Osteoblast (primary cell): ENCODE measurements at regions not wholly inside any gene's neighbourhood (a gene's known extent, or its start where the extent isn't known, plus 50 kb on each side); places are given as distances from the start of the nearest gene placed in this dataset.

ENCODE experiments used
- DNase-seq: peaks from one replicate; pipeline ENCODE4 v3.0.0; 2011; ENCODE audit warnings: low spot score, mixed read lengths; ENCODE audit not compliant: insufficient read length; ENCODE audit errors: missing footprints
- H2AFZ ChIP-seq: 2 replicates; pipeline ENCODE4 v1.6.0; 2011; ENCODE audit warnings: mild to moderate bottlenecking, low read length
- H3K27ac ChIP-seq: 2 replicates; pipeline ENCODE4 v1.5.1; 2011; ENCODE audit warnings: mild to moderate bottlenecking, low read depth, low read length, moderate library complexity
- H3K27me3 ChIP-seq: 2 replicates; pipeline ENCODE4 v1.6.0; 2012; ENCODE audit warnings: mild to moderate bottlenecking, control low read depth, inconsistent platforms, low read length, moderate library complexity; ENCODE audit not compliant: insufficient read depth
- H3K36me3 ChIP-seq: 2 replicates; pipeline ENCODE4 v1.5.1; 2011; ENCODE audit warnings: mild to moderate bottlenecking, low read length, control low read depth, moderate library complexity; ENCODE audit not compliant: insufficient read depth
- H3K4me1 ChIP-seq: 2 replicates; pipeline ENCODE4 v1.5.1; 2011; ENCODE audit warnings: mild to moderate bottlenecking, low read length, control low read depth, moderate library complexity; ENCODE audit not compliant: insufficient read depth
- H3K4me2 ChIP-seq: 2 replicates; pipeline ENCODE4 v1.6.0; 2011; ENCODE audit warnings: mild to moderate bottlenecking, low read length; ENCODE audit not compliant: insufficient read depth
- H3K4me3 ChIP-seq: fragments of 200-600 bp; sonication (generic); 3 replicates; pipeline ENCODE4 v1.5.1; 2012; ENCODE audit warnings: mild to moderate bottlenecking, low read length, inconsistent platforms; ENCODE audit not compliant: insufficient read depth
- H3K79me2 ChIP-seq: 2 replicates; pipeline ENCODE4 v1.6.0; 2012; ENCODE audit warnings: mild to moderate bottlenecking, low read length, control low read depth, inconsistent platforms; ENCODE audit not compliant: insufficient read depth
- H3K9me3 ChIP-seq: 2 replicates; pipeline ENCODE4 v1.5.1; 2011; ENCODE audit warnings: low read depth, low read length, control low read depth
- H4K20me1 ChIP-seq: 2 replicates; pipeline ENCODE4 v1.6.0; 2012; ENCODE audit warnings: mild to moderate bottlenecking, low read length, control low read depth; ENCODE audit not compliant: insufficient read depth
- TF ChIP-seq, protein P1 (sequence below): IDR thresholded peaks from 2 replicates; pipeline ENCODE4 v1.5.1; 2011; ENCODE audit warnings: mild to moderate bottlenecking, low read depth, low read length, moderate library complexity; ENCODE audit errors: extremely low read depth

DNA sequence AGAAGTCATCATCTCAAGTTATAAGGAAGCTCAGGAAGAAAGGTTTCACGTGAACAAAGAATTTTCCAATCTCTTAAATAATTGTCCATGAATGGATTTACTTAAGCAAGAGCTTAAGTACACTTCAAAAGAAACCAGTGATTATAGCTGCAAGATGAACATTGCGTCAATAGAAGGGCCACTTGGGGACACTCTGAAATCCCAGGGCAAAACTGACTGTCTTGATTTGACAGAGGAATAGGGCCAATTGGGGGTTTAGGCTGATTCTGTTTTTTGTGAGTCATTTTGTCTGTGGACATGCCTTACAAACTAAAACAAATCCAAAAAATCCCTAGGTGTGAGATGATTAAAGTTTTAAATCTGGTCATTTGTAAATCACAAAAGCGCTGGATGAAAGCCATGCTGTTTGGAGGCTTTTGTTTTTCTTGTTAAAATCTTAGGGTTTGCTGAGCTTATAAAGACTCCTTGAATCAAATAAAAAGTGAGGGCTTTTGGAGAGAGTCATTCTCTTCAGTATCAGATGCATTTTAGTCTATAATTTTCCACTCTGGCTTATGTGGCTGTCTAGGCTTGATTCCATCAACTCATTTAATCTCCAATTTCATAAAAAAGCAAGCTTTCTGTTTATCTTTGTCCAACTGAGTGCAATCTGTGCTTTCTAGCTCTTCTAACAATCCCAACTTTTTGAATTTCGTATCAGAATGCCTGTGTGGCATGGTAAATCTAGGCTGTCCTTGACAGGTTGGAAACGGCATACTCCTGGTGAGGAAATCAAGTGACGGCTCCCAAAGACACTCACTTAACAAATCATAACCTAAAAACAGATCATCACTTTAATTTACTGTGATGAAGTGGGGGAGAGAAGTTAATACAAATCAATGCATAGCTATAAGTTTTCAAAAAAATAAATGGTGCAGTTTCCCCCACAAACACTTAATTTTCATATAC is 98.2 kb upstream of the SOX9 start:
- no peak overlapping the region for H3K4me3 ChIP-seq
- no peaks in the 10 kb centered on the region for H3K36me3 ChIP-seq
- H3K79me2 ChIP-seq: no peaks in the 10 kb centered on the region
- TF ChIP-seq, protein P1, sequence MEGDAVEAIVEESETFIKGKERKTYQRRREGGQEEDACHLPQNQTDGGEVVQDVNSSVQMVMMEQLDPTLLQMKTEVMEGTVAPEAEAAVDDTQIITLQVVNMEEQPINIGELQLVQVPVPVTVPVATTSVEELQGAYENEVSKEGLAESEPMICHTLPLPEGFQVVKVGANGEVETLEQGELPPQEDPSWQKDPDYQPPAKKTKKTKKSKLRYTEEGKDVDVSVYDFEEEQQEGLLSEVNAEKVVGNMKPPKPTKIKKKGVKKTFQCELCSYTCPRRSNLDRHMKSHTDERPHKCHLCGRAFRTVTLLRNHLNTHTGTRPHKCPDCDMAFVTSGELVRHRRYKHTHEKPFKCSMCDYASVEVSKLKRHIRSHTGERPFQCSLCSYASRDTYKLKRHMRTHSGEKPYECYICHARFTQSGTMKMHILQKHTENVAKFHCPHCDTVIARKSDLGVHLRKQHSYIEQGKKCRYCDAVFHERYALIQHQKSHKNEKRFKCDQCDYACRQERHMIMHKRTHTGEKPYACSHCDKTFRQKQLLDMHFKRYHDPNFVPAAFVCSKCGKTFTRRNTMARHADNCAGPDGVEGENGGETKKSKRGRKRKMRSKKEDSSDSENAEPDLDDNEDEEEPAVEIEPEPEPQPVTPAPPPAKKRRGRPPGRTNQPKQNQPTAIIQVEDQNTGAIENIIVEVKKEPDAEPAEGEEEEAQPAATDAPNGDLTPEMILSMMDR: no peak
- no peaks in the 10 kb centered on the region for H3K4me1 ChIP-seq
- H3K9me3 ChIP-seq: no peaks in the 10 kb centered on the region
- H3K4me2 ChIP-seq: no peak overlapping the region
- H3K27ac ChIP-seq: no peak overlapping the region
- H2AFZ ChIP-seq: no peak overlapping the region
- H3K27me3 ChIP-seq: peaks cover 15% of the 10 kb centered on the region
- H4K20me1 ChIP-seq: no peaks in the 10 kb centered on the region
- no peak for DNase-seq

DNA sequence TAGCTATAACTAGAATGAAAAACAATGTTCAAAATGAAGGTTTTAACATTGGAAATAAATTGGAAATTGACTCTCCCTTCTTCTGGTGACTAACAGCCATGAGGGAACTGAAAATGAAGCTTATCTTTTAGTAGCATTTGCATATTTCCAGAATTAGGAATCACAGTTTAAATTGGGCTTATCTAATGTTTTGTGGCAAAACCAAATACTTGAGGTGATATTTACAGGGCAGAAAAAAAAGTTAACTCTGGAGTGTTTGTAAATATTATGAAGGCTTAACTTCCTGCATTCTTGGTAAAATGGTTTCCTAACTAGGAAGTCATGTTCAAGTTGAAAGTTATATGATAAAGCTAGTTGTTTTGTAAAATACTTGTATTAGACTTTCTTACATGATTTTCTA is 96.4 kb upstream of the SOX9 start:
- Histone ChIP-seq H3K27ac (no peak overlapping the region), H3K79me2 (no peaks in the 10 kb centered on the region), H3K9me3 (no peaks in the 10 kb centered on the region), H3K27me3 (peaks cover 15% of the 10 kb centered on the region), H2AFZ (no peak overlapping the region), H3K4me3 (no peak overlapping the region), H3K4me2 (no peak overlapping the region), H3K36me3 (no peaks in the 10 kb centered on the region), H4K20me1 (no peaks in the 10 kb centered on the region), H3K4me1 (no peaks in the 10 kb centered on the region)
- TF ChIP-seq, protein P1: no peak
- no peak for DNase-seq

GRCh38 chr17:72025113-72025512 is 95.7 kb upstream of the SOX9 start:
- H3K79me2 ChIP-seq: no peaks in the 10 kb centered on the region
- peaks cover 5% of the 10 kb centered on the region for H3K4me1 ChIP-seq
- TF ChIP-seq, protein P1: no peak
- no peak overlapping the region for H3K4me3 ChIP-seq
- H3K36me3 ChIP-seq: no peaks in the 10 kb centered on the region
- H3K27ac ChIP-seq: no peak overlapping the region
- DNase-seq: no peak
- H4K20me1 ChIP-seq: no peaks in the 10 kb centered on the region
- H3K4me2 ChIP-seq: no peak overlapping the region
- peaks cover 15% of the 10 kb centered on the region for H3K27me3 ChIP-seq
- H2AFZ ChIP-seq: no peak overlapping the region
- no peaks in the 10 kb centered on the region for H3K9me3 ChIP-seq

DNA sequence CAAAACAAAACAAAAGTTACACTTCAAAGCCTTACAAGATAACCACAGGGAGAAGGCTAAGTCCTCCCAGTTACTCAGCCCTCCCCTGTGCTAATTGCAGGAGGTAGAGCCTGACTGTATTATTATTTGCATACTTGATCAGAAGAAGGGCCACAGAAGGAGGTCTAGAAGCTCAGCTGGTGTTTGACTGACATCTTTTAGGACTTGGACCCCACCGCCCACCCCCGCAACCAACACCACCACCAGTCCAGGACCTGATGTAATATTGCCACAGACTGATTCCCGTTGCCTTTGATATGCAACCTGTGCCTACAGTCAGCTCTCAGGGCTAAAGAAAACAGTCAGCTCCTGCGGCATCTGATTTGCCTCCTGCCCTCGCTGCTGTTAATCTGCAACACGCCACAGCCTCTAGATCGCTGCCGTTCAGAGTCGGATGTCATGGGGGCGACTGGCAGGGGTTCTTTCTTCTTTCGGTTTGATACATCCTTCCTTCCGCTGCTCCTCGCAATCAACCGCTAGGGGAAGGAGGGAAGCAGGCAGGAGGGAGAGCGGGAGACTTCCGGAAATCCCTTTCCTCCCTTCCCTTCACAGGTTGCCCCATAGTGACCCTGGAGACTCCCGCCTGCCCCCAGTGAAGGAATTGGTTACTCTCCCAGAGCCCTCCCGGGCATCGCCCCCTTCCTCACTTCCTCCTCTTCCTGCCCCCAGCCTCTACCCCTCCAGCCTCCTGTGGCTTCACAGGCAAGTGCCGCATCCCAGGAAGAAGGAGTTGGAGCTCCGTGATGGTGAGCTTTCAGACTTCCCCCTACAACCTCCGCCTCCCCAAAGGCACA is 90.5 kb upstream of the SOX9 start:
- TF ChIP-seq, protein P1: peak; percentile 63
- peak; percentile 74 for DNase-seq
- H3K4me1 ChIP-seq: peaks cover 6% of the 10 kb centered on the region
- H3K4me3 ChIP-seq: peak overlapping the region; percentile 84
- H3K4me2 ChIP-seq: peak overlapping the region; percentile 90
- H3K27ac ChIP-seq: peak overlapping the region; percentile 20
- H3K79me2 ChIP-seq: no peaks in the 10 kb centered on the region
- peak overlapping the region; percentile 100 for H2AFZ ChIP-seq
- H3K9me3 ChIP-seq: no peaks in the 10 kb centered on the region
- no peaks in the 10 kb centered on the region for H3K36me3 ChIP-seq
- peaks cover 5% of the 10 kb centered on the region for H3K27me3 ChIP-seq
- no peaks in the 10 kb centered on the region for H4K20me1 ChIP-seq
